Neural cell (in vitro differentiated cells): ENCODE measurements at regions not wholly inside any gene's neighbourhood (a gene's known extent, or its start where the extent isn't known, plus 50 kb on each side); places are given as distances from the start of the nearest gene placed in this dataset.

Source experiments
- H2AFZ ChIP-seq: fragments of 200-600, 300-800 bp; sonication (generic), shearing (Covaris generic); 2 replicates; pipeline ENCODE4 v1.6.0; 2014; ENCODE audit warnings: low read depth, mild to moderate bottlenecking, antibody characterized with exemption, low read length, moderate library complexity
- H3F3A ChIP-seq: fragments of 200-600 bp; shearing (Covaris generic); 2 replicates; pipeline ENCODE4 v1.6.1; 2016; ENCODE audit warnings: mild to moderate bottlenecking, moderate library complexity, mixed read lengths, antibody characterized with exemption, low read length; ENCODE audit not compliant: insufficient read depth, poor library complexity, severe bottlenecking
- H3K27ac ChIP-seq: fragments of 200-600, 300-800 bp; sonication (generic), shearing (Covaris generic); 2 replicates; pipeline ENCODE4 v1.5.1; 2014; ENCODE audit warnings: mild to moderate bottlenecking, low read length, moderate library complexity
- H3K27me3 ChIP-seq: fragments of 300-800, 200-600 bp; sonication (generic), shearing (Covaris generic); 2 replicates; pipeline ENCODE4 v1.6.0; 2014; ENCODE audit warnings: mild to moderate bottlenecking, low read depth, low read length, moderate library complexity; ENCODE audit not compliant: insufficient read depth
- H3K36me3 ChIP-seq: fragments of 300-800, 200-600 bp; sonication (generic), shearing (Covaris generic); 2 replicates; pipeline ENCODE4 v1.5.1; 2014; ENCODE audit warnings: mild to moderate bottlenecking, antibody characterized with exemption, low read length, moderate library complexity; ENCODE audit not compliant: insufficient read depth
- H3K4me2 ChIP-seq: fragments of 300-800, 200-600 bp; sonication (generic), shearing (Covaris generic); 2 replicates; pipeline ENCODE4 v1.6.0; 2014; ENCODE audit warnings: mild to moderate bottlenecking, low read length
- H3K4me3 ChIP-seq: fragments of 300-800, 200-600 bp; sonication (generic), shearing (Covaris generic); 2 replicates; pipeline ENCODE4 v1.5.1; 2014; ENCODE audit warnings: mild to moderate bottlenecking, low read length, moderate library complexity
- H3K79me2 ChIP-seq: fragments of 200-600 bp; shearing (Covaris generic); replicated peaks from 2 replicates; pipeline ENCODE4 v1.6.0; 2014; ENCODE audit warnings: mild to moderate bottlenecking, low read length, moderate library complexity; ENCODE audit not compliant: insufficient read depth
- H3K9ac ChIP-seq: fragments of 300-800, 200-600 bp; sonication (generic), shearing (Covaris generic); 2 replicates; pipeline ENCODE4 v1.6.1; 2016; ENCODE audit warnings: mild to moderate bottlenecking, low read length, mixed read lengths
- H3K9me2 ChIP-seq: fragments of 200-600 bp; shearing (Covaris generic); 2 replicates; pipeline ENCODE4 v1.6.1; 2016; ENCODE audit warnings: mild to moderate bottlenecking, low read length, mixed read lengths; ENCODE audit not compliant: insufficient read depth
- H3K9me3 ChIP-seq: fragments of 200-600, 300-800 bp; sonication (generic), shearing (Covaris generic); 2 replicates; pipeline ENCODE4 v1.6.1; 2016; ENCODE audit warnings: mild to moderate bottlenecking, mixed run types, low read length, moderate library complexity, mixed read lengths
- H4K20me1 ChIP-seq: fragments of 200-600 bp; shearing (Covaris generic); 2 replicates; pipeline ENCODE4 v1.6.1; 2016; ENCODE audit warnings: mild to moderate bottlenecking, mixed run types; ENCODE audit not compliant: insufficient read depth
- CTCF ChIP-seq: fragments of 450-650 bp; IDR thresholded peaks from 2 replicates; pipeline ENCODE4 v1.5.1; 2014; ENCODE audit warnings: antibody characterized with exemption, mild to moderate bottlenecking, moderate library complexity; ENCODE audit not compliant: poor library complexity, severe bottlenecking
- EP300 ChIP-seq: fragments of 450-650 bp; conservative IDR thresholded peaks from 2 replicates; pipeline ENCODE4 v1.6.1; 2014; ENCODE audit warnings: antibody characterized with exemption, mild to moderate bottlenecking, moderate library complexity; ENCODE audit not compliant: poor library complexity, severe bottlenecking
- EZH2 ChIP-seq: fragments of 200-600, 300-800 bp; shearing (Covaris generic), sonication (generic); IDR thresholded peaks from 2 replicates; pipeline ENCODE4 v1.6.1; 2014; ENCODE audit warnings: antibody characterized with exemption, low read length, borderline replicate concordance, mild to moderate bottlenecking; ENCODE audit not compliant: insufficient read depth, poor library complexity, severe bottlenecking
- MXI1 ChIP-seq: fragments of 450-650 bp; conservative IDR thresholded peaks from 2 replicates; pipeline ENCODE4 v1.6.1; 2014; ENCODE audit warnings: antibody characterized with exemption, mild to moderate bottlenecking; ENCODE audit not compliant: poor library complexity, severe bottlenecking
- POLR2AphosphoS5 ChIP-seq: IDR thresholded peaks from 2 replicates; pipeline ENCODE4 v1.6.1; 2012
- RAD21 ChIP-seq: fragments of 450-650 bp; conservative IDR thresholded peaks from 2 replicates; pipeline ENCODE4 v1.6.1; 2014; ENCODE audit warnings: antibody characterized with exemption, mild to moderate bottlenecking, moderate library complexity
- REST ChIP-seq: IDR thresholded peaks from 2 replicates; pipeline ENCODE4 v1.6.1; 2012; ENCODE audit warnings: borderline replicate concordance
- SMC3 ChIP-seq: fragments of 450-650 bp; conservative IDR thresholded peaks from 2 replicates; pipeline ENCODE4 v1.6.1; 2014; ENCODE audit warnings: antibody characterized with exemption, mild to moderate bottlenecking, moderate library complexity; ENCODE audit not compliant: poor library complexity
- TAF1 ChIP-seq: IDR thresholded peaks from 2 replicates; pipeline ENCODE4 v1.6.1; 2012; ENCODE audit warnings: low read depth

- H3F3A ChIP-seq: no peaks in the 10 kb centered on the region
- H3K4me3 ChIP-seq: no peak overlapping the region
- no peak overlapping the region for H3K4me2 ChIP-seq
- H2AFZ ChIP-seq: no peak overlapping the region
- no peaks in the 10 kb centered on the region for H3K36me3 ChIP-seq
- H3K9me2 ChIP-seq: no peaks in the 10 kb centered on the region
- H3K9ac ChIP-seq: no peak overlapping the region
- H3K27me3 ChIP-seq: no peaks in the 10 kb centered on the region
- H3K79me2 ChIP-seq: no peaks in the 10 kb centered on the region
- TF ChIP-seq MXI1: no peak
- TF ChIP-seq EZH2: no peak
- no peak for TF ChIP-seq SMC3
- no peak for TF ChIP-seq EP300
- no peak for TF ChIP-seq REST
- TF ChIP-seq RAD21: no peak
- TF ChIP-seq CTCF: no peak
- no peak for TF ChIP-seq TAF1
- no peak for TF ChIP-seq POLR2AphosphoS5
- H4K20me1 ChIP-seq: no peaks in the 10 kb centered on the region
- no peak overlapping the region for H3K27ac ChIP-seq
- no peaks in the 10 kb centered on the region for H3K9me3 ChIP-seq
These were observed 125.3 kb downstream of the ADAMTS15 start for GRCh38 chr11:130573767-130574166.

- Histone ChIP-seq H3K4me2 (no peak overlapping the region), H3K9me3 (no peaks in the 10 kb centered on the region)
These were observed 126.3 kb downstream of the ADAMTS15 start for GRCh38 chr11:130574740-130575139.

GRCh38 chr11:130576146-130576545, 127.7 kb downstream of the ADAMTS15 start:
- no peak overlapping the region for H3K9ac ChIP-seq
- no peak overlapping the region for H3K27ac ChIP-seq

More at GRCh38 chr11:130574740-130575139, 126.3 kb downstream of the ADAMTS15 start:
- Histone ChIP-seq H3K9me2 (no peaks in the 10 kb centered on the region), H3F3A (no peaks in the 10 kb centered on the region), H3K27me3 (no peaks in the 10 kb centered on the region), H3K36me3 (no peaks in the 10 kb centered on the region), H3K79me2 (no peaks in the 10 kb centered on the region), H3K9ac (no peak overlapping the region), H2AFZ (no peak overlapping the region), H3K27ac (no peak overlapping the region), H4K20me1 (no peaks in the 10 kb centered on the region), H3K4me3 (no peak overlapping the region)
- TF ChIP-seq RAD21 (no peak), SMC3 (no peak), MXI1 (no peak)

More at GRCh38 chr11:130576146-130576545, 127.7 kb downstream of the ADAMTS15 start:
- no peaks in the 10 kb centered on the region for H3K27me3 ChIP-seq
- H3K9me2 ChIP-seq: no peaks in the 10 kb centered on the region
- no peak overlapping the region for H3K4me3 ChIP-seq
- H4K20me1 ChIP-seq: no peaks in the 10 kb centered on the region
- H2AFZ ChIP-seq: no peak overlapping the region
- no peaks in the 10 kb centered on the region for H3K9me3 ChIP-seq
- no peaks in the 10 kb centered on the region for H3K79me2 ChIP-seq
- H3K36me3 ChIP-seq: no peaks in the 10 kb centered on the region
- H3K4me2 ChIP-seq: no peak overlapping the region
- H3F3A ChIP-seq: no peaks in the 10 kb centered on the region
- TF ChIP-seq REST (no peak), MXI1 (no peak), EP300 (no peak)
